ENCODE measurements at regions not wholly inside any gene's neighbourhood (a gene's known extent, or its start where the extent isn't known, plus 50 kb on each side); places are given as distances from the start of the nearest gene placed in this dataset.

DNA sequence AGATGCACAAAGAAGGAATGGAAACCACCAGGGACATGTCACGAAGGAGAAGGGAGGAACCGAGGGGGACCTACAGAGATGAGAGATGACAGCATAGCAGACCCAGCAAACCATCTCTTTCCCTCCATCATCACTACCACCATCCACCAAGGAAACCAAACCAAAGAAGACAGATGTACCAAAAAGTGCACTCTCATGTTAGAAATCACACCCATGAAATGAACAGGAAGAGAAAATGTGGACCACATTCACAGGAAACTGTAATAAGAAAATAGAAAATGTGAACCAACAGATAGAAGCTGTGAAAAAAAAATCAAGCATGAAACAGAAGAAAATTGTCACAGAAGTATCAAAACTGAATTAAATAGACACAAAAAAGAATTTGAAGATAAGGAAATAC lies 672.7 kb downstream of the QKI start:
- H3K4me1 ChIP-seq (ENCODE audit: control insufficient read depth, insufficient read depth, low read length) = no peaks in the 10 kb centered on the region
- H2AK9ac ChIP-seq (replicated peaks; ENCODE audit: low read depth, low read length, poor library complexity) = no peak overlapping the region
- intact Hi-C loops (cut with micrococcal nuclease) (no loop called here), in situ Hi-C loops (cut with MboI; ENCODE audit: low sequenced_read_pairs) (no loop called here), dilution Hi-C loops (cut with HindIII; ENCODE audit: low sequenced_read_pairs, unreplicated experiment) (no loop called here)
- no peaks in the 10 kb centered on the region for H4K20me1 ChIP-seq (ENCODE audit: insufficient read depth, low read length)
- no peak overlapping the region for H3K23ac ChIP-seq (ENCODE audit: low read depth, low read length)
- H2BK20ac ChIP-seq (ENCODE audit: low read depth, low read length) = no peak overlapping the region
- no peaks in the 10 kb centered on the region for H3K9me1 ChIP-seq (ENCODE audit: insufficient read depth, low read length)
- no peak overlapping the region for H3K4me3 ChIP-seq (ENCODE audit: insufficient read depth, low read depth, low read length)
- peaks cover 13% of the 10 kb centered on the region for H3K9me3 ChIP-seq (ENCODE audit: control insufficient read depth, insufficient read depth, low read length)
- no peak overlapping the region for H2AFZ ChIP-seq (replicated peaks; ENCODE audit: low read length, poor library complexity)
- no peak overlapping the region for H2BK120ac ChIP-seq (ENCODE audit: low read depth, low read length)
- no TSS peak for BruUV-seq (replicated peaks)
- no peak overlapping the region for H3K14ac ChIP-seq (replicated peaks; ENCODE audit: low read depth, low read length)
- H3K27me3 ChIP-seq (ENCODE audit: control insufficient read depth, insufficient read depth, low read length) = no peaks in the 10 kb centered on the region
- H3K36me3 ChIP-seq (ENCODE audit: control insufficient read depth, insufficient read depth, low read length) = no peaks in the 10 kb centered on the region
- DNase-seq = no peak
- TF ChIP-seq CEBPB (IDR thresholded peaks at IDR 0.05; ENCODE audit: low read depth, low read length) (no peak), BHLHE40 (IDR thresholded peaks at IDR 0.05; ENCODE audit: low read depth, low read length) (no peak), RCOR1 (IDR thresholded peaks at IDR 0.05; ENCODE audit: insufficient replicate concordance, low read length) (no peak), POLR2A (IDR thresholded peaks at IDR 0.05; ENCODE audit: low read depth, low read length) (no peak), RAD21 (IDR thresholded peaks at IDR 0.05; ENCODE audit: low read length) (no peak), FOS (IDR thresholded peaks at IDR 0.05; ENCODE audit: low read depth, low read length) (no peak), MAFK (IDR thresholded peaks at IDR 0.05; ENCODE audit: low read depth, low read length) (no peak), SMC3 (IDR thresholded peaks at IDR 0.05; ENCODE audit: low read depth, low read length) (no peak), MAZ (IDR thresholded peaks at IDR 0.05; ENCODE audit: borderline replicate concordance, low read depth, low read length) (no peak), RFX5 (IDR thresholded peaks at IDR 0.05; ENCODE audit: low read depth, low read length) (no peak), MXI1 (IDR thresholded peaks at IDR 0.05; ENCODE audit: borderline replicate concordance, low read depth, low read length) (no peak), CHD1 (IDR thresholded peaks at IDR 0.05; ENCODE audit: low read depth, low read length) (no peak), NFE2L2 (IDR thresholded peaks at IDR 0.05; ENCODE audit: low read depth, low read length) (no peak)
- TF ChIP-seq, protein P1, sequence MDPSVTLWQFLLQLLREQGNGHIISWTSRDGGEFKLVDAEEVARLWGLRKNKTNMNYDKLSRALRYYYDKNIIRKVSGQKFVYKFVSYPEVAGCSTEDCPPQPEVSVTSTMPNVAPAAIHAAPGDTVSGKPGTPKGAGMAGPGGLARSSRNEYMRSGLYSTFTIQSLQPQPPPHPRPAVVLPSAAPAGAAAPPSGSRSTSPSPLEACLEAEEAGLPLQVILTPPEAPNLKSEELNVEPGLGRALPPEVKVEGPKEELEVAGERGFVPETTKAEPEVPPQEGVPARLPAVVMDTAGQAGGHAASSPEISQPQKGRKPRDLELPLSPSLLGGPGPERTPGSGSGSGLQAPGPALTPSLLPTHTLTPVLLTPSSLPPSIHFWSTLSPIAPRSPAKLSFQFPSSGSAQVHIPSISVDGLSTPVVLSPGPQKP (IDR thresholded peaks at IDR 0.05; ENCODE audit: borderline replicate concordance, low read depth, low read length) = no peak
- TF ChIP-seq, protein P2, sequence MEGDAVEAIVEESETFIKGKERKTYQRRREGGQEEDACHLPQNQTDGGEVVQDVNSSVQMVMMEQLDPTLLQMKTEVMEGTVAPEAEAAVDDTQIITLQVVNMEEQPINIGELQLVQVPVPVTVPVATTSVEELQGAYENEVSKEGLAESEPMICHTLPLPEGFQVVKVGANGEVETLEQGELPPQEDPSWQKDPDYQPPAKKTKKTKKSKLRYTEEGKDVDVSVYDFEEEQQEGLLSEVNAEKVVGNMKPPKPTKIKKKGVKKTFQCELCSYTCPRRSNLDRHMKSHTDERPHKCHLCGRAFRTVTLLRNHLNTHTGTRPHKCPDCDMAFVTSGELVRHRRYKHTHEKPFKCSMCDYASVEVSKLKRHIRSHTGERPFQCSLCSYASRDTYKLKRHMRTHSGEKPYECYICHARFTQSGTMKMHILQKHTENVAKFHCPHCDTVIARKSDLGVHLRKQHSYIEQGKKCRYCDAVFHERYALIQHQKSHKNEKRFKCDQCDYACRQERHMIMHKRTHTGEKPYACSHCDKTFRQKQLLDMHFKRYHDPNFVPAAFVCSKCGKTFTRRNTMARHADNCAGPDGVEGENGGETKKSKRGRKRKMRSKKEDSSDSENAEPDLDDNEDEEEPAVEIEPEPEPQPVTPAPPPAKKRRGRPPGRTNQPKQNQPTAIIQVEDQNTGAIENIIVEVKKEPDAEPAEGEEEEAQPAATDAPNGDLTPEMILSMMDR (conservative IDR thresholded peaks at IDR 0.05; ENCODE audit: low read depth, low read length) = no peak
- TF ChIP-seq, protein P3, sequence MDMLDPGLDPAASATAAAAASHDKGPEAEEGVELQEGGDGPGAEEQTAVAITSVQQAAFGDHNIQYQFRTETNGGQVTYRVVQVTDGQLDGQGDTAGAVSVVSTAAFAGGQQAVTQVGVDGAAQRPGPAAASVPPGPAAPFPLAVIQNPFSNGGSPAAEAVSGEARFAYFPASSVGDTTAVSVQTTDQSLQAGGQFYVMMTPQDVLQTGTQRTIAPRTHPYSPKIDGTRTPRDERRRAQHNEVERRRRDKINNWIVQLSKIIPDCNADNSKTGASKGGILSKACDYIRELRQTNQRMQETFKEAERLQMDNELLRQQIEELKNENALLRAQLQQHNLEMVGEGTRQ (IDR thresholded peaks at IDR 0.05; ENCODE audit: low read depth, low read length) = no peak
- no peak for ATAC-seq (ENCODE audit: low read depth)
- WGBS, 2 experiments (ENCODE audit: extremely low coverage in 2 of 2, insufficient read length in 1 of 2) = no CpG with 5 or more reads among the region's 2 CpGs
- H2BK5ac ChIP-seq (ENCODE audit: low read depth, low read length, poor library complexity, severe bottlenecking) = no peak overlapping the region
- no peak overlapping the region for H3K27ac ChIP-seq (ENCODE audit: insufficient read depth, low read length)
- H3K79me1 ChIP-seq (ENCODE audit: low read depth in 1 of 2, low read length in 2 of 2) = no peaks in the 10 kb centered on the region
- no peak overlapping the region for H4K91ac ChIP-seq (ENCODE audit: insufficient read depth, low read depth, low read length)
- ChIA-PET POLR2A (ENCODE audit: unreplicated experiment) (no interaction called here), CTCF (no interaction called here)
- no peak overlapping the region for H4K8ac ChIP-seq (ENCODE audit: low read depth in 2 of 2, low read length in 2 of 2)
- H3K18ac ChIP-seq (ENCODE audit: low read depth, low read length) = no peak overlapping the region
- H3K56ac ChIP-seq (ENCODE audit: extremely low read depth, insufficient read depth, low read length) = no peak overlapping the region
- H4K5ac ChIP-seq (ENCODE audit: low read depth, low read length) = no peak overlapping the region
- no peak overlapping the region for H3K4me2 ChIP-seq (ENCODE audit: low read depth, low read length)
- H3K4ac ChIP-seq (ENCODE audit: low read depth, low read length) = no peak overlapping the region
- H2BK15ac ChIP-seq (ENCODE audit: low read depth, low read length) = no peak overlapping the region
- no peak overlapping the region for H2AK5ac ChIP-seq (ENCODE audit: low read depth, low read length)
- no peak overlapping the region for H3K9ac ChIP-seq (ENCODE audit: low read depth, low read length)

Measured in IMR-90 (cell line).